ENCODE measurements at regions not wholly inside any gene's neighbourhood (a gene's known extent, or its start where the extent isn't known, plus 50 kb on each side); places are given as distances from the start of the nearest gene placed in this dataset.

DNA sequence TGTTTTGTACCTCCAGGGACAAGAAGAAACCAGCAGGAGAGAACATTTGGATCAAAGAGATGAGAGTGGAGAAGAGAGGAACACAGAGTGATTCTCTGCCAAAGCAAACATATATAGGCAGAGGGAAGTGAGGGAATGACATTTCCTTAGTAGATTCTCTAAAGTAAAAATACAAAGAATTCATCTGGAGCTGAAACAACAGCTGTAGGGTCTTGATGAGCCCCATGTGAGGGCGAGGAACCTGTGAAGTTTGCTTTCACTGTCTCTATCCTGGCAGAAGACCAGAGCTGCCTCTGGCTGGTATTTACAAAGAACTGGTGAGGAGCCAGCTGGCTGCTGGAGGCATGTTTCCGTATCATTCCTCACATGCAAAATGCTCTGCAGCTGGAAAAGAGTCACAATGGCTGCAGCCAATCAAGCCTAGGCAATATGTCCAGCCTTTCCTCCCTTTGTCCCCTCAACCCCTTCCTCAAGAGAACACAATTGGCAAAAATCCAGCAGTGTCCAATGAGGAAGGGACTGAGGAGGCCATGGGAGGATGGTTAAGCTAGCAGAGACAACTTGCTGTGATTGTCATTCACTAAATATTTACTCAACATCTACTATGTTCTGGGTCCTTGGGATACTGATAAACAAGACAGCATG, 122.5 kb downstream of the PHLDA1 start:
- DNase-seq (ENCODE audit: low read depth), result peak; percentile 53

DNA sequence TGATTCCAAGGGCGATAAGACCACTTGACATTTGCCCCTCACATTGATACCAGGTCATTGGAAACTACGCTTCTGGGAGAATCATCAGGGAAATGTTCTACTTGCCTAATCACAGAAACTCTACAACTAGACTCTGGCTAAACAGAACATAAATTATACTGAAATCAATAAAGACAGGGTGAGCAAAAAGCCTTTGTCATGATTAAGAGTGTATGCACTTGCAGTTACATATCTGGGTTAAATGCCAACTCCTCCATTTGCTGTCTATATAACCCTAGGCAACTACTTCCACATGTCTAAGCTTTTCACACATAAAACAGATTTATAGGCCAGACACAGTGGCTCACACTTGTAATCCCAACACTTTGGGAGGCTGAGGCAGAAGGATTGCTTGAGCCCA, 125.7 kb downstream of the PHLDA1 start:
- no peak for DNase-seq (ENCODE audit: low read depth)

DNA sequence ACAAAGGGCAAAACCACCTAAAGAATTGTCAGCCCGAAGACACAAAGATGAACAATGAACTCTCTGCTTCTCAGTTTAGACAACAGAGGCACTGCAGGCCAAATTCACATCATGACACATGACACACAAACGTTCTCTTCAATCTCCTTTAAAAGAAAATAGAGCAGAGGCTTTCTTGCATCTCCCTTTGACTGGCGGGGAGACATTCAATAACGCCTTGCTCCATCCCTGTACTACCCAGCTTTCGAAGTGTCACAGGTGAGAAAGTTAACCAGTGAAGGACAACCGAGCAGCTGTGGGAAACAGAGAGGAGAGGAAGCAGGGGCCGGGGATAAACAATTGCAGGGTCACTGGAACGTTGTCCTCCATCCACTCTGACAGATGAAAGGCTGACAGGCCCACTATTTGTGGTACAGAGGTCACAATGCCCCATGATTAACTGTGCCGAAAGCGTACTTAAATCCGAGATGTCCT, 130.8 kb downstream of the PHLDA1 start:
- DNase-seq (ENCODE audit: low read depth), result no peak

GRCh38 chr12:75900226-75900625, 131.3 kb downstream of the PHLDA1 start:
- no peak for DNase-seq (ENCODE audit: low read depth)

DNA sequence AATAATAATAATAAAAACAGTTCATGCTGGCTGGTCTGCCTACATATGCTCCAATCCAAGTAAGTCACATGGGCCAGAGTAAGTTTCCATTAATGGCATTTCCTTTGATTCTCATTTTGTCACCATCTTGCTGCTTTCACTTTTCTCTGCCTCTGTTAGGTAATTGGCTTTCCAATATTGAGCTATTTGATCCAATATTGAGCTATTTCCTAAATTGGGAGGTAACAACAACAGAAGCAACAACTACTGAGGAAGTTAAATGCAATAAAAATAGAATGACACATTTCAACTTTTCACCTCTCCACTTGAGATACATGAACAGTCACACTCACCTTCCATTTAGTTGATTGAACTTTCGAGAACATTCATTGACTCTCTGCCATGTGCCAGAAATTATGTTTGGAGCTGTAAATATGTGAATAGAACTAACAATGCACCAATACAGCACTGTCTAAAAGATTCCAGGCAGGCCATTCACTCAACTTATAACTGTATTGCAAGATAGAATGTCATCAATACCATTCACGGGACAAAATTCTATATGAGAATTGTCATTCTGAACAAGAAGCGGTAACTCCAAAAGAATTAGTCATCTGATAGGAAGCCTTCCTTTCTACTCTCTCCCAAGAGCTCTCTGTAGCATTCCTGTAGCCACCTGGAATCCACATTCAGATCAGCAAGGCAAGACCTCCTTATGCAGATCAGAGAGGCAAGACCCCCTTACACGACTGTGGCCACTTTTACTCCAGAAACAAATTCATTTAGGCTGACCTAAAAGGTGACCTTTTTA, 136.4 kb downstream of the PHLDA1 start:
- DNase-seq (ENCODE audit: low read depth), result no peak

DNA sequence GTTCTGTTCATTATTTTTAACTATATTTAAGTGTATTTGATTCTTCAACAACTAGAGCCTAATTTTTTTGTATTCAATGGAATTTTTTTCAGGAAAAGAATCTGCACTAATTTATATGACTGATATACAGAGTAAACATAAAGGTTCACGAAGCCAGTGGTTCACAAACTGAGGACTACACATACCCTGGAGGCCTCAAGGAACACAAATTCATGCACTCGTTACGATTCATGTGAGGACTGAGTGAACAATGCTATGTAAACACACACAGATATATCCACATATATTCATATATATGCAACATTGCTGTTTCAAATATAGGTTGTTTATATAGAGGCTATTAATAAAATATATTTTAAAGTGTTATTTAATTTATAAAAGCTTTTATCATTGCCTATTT, 137.8 kb downstream of the PHLDA1 start:
- no peak for DNase-seq (ENCODE audit: low read depth)

GRCh38 chr12:75892731-75893408, 138.7 kb downstream of the PHLDA1 start:
- peak; percentile 82 for DNase-seq (ENCODE audit: low read depth)

DNA sequence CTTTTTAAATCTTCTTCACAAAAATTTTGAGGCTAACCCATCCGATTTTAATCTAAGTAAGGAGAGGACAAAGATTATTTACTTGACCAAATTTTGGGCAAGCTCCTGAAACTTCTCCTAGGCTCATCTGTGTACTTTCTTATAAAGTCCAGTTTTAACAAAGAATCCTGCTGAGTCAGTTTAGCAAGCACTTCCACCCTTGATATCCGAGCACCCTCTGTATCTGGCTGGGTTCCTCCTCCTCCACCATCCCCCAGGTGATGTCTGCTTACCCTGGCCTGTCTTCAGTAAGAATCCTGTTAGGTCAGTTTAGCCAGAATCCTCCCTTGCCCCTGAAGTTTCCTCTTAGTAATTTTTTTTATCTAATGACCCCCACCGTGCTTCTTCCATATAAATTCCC, 140.5 kb downstream of the PHLDA1 start:
- DNase-seq (ENCODE audit: low read depth), result no peak

DNA sequence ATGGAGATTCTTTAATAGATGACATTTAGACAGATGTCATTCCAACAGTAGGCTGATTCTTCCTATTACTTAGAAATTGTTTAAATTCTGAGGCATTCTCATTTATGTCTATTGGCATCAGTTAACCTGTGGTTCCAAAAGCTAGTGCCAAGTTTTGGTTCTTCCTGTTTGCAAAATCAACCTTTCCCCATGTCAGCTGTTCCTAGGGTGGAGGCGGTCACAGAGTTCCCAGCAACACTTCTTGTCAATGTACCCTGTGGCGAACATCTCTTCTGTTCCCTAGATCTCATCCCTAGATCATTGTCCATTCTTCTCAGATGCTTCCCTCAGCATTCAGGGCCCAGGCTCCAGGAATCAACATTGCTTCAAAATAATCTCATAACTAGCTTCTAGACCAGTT, 140.9 kb downstream of the PHLDA1 start:
- DNase-seq (ENCODE audit: low read depth), result no peak

DNA sequence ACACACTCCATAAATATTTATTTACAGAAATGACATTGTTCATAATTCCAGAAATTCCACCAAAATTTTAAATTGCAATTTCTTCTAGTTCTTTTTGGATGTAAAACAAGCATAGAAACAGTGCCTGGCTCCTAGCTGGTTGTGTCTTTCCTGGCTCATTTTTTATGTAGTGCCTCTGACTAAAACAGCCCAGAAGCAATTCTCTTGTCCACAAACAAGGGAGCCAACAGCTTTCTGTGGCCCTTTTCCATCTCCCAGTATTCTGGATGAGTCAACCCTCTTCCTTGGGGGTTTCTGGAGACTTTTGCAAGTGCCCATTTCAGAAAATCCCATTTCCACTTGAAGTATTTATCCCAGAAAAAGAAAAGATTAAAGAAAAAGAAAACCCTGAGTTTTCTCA, 141.4 kb downstream of the PHLDA1 start:
- peak; percentile 23 for DNase-seq (ENCODE audit: low read depth)

DNA sequence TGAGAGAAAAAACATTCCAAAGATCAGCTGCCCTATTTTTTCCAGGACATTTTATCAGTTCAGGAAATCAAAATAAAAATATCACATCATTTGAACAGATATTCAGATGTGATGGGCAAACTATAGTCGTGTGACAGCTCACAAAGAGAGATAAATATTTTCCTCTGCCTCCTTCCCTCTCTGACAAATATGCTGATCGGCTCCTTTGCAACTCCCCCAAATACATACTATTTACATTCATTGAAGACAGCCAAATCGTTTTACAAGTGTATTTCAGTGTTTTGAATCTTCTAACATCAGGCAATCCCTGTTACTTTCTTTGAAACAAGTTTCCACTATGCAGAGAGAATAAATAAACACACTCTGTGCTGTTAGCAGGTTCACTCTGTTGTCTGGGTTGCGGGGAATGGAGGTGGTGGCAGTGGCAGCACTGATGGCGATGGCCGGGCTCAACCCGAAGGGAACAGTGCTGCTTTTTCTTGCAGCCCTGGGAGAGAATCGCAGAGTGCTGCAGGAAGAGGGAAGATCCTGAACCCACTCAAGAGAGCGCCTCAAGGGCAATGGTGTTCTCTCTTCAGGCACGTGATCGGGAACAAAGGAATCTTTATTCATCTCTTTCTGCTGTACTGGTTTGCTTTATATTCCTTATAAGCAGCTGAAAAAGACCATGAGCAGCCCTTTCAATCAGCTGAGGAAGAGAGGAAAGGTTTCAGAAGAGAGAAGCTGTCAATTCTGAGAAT, 142.5 kb downstream of the PHLDA1 start:
- no peak for DNase-seq (ENCODE audit: low read depth)

DNA sequence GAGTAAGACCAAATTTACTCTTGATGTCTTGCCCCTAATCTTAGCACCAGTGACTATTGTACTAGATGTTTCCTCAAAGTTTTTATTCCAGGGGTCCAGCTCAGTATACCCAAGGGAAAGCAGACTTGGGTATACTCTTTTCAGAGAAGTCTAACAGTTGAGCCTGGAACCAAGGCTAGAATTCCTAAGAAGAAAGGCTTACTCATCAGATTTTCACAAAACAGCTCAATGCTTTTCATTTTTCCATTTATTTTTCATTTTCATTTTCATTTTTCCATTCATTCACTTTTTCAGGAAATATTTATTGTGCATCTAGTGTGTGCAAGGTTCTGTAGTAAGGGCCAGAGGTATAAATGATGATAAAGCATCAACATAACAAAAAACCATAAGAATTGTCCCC, 143.2 kb downstream of the PHLDA1 start:
- DNase-seq (ENCODE audit: low read depth), result no peak

GRCh38 chr12:75887979-75888378, 143.6 kb downstream of the PHLDA1 start:
- no peak for DNase-seq (ENCODE audit: low read depth)

- DNase-seq (ENCODE audit: low read depth), result no peak
Measured at GRCh38 chr12:75884465-75884985, 147.1 kb downstream of the PHLDA1 start.

DNA sequence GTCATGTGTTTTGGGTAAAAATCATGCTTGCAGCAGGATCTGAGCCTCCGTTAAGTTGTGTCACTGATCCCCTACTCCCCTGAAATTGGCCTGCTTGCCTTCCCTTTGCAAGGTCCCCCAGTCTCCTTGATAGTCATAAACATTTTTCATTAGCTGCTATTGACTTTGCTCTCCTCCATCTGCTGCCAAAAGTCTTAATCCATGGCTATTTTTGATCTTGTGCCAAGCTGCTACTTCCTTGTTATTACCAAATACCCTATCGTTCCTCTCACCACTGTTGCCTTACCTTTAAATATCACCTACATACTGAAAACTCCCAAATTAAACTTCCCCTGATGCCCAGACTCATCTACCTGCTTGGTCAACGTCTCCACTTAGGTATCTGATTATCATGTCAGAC, 148.3 kb downstream of the PHLDA1 start:
- DNase-seq (ENCODE audit: low read depth), result no peak

GRCh38 chr12:75882421-75882820, 149.2 kb downstream of the PHLDA1 start:
- DNase-seq (ENCODE audit: low read depth), result no peak

- no peak for DNase-seq (ENCODE audit: low read depth)
Measured at GRCh38 chr12:75881920-75882319, 149.7 kb downstream of the PHLDA1 start.

GRCh38 chr12:75877763-75878621, 153.6 kb downstream of the PHLDA1 start:
- DNase-seq (ENCODE audit: low read depth), result peak; percentile 38

- DNase-seq (ENCODE audit: low read depth), result no peak
Measured at GRCh38 chr12:75876832-75877762, 154.5 kb downstream of the PHLDA1 start.

DNA sequence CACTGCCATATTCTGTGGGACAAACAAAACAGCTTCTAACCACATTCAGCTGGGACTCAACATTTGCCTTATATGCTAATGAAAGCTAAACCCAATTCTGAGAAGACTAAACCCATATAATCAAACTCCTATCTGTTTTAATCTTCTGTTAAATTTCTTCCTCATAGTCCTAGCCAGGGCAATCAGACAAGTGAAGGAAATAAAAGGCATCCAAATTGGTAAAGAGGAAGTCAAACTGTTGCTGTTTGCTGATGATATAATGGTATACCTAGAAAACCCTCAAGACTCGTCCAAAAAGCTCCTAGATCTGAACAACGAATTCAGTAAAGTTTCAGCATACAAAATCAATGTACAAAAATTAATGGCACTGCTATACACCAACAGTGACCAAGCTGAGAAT, 157.1 kb downstream of the PHLDA1 start:
- no peak for DNase-seq (ENCODE audit: low read depth)

Measured in Daoy (cell line).